OCI-LY7 (cell line): ENCODE measurements at regions not wholly inside any gene's neighbourhood (a gene's known extent, or its start where the extent isn't known, plus 50 kb on each side); places are given as distances from the start of the nearest gene placed in this dataset.

Experiments used
- BruUV-seq: library from RNA; stranded (reverse); fragments of 400-500 nt; replicated peaks from 2 replicates; lab custom pipeline; 2021; lab: Mats Ljungman, UMichigan
- CTCF ChIA-PET: fragments of 300-600 bp; sonication (Branson Sonifier 250); formaldehyde crosslinking; loops from one replicate; lab custom pipeline; 2022; ENCODE audit warnings: antibody characterized with exemption; ENCODE audit not compliant: unreplicated experiment; lab: Charles Lee
- POLR2A ChIA-PET: fragments of 300-600 bp; sonication (Branson Sonifier 250); formaldehyde crosslinking; loops from one replicate; lab custom pipeline; 2022; ENCODE audit warnings: antibody characterized with exemption; lab: Charles Lee
- DNase-seq: peaks from one replicate; pipeline ENCODE4 v3.0.0-alpha.2; 2015; ENCODE audit warnings: low spot score
- H2AFZ ChIP-seq: fragments of 200-600 bp; sonication (generic), shearing (Covaris generic); 2 replicates; pipeline ENCODE4 v1.6.1; 2014; ENCODE audit warnings: mild to moderate bottlenecking, antibody characterized with exemption, low read length, moderate library complexity
- H3K27ac ChIP-seq: fragments of 200-600 bp; sonication (generic); 2 replicates; pipeline ENCODE4 v1.5.1; 2014; ENCODE audit warnings: mixed run types, low read depth, mild to moderate bottlenecking, moderate library complexity, low read length, inconsistent platforms; ENCODE audit not compliant: poor library complexity, severe bottlenecking
- H3K36me3 ChIP-seq: fragments of 200-600 bp; sonication (generic); 2 replicates; pipeline ENCODE4 v1.6.1; 2014; ENCODE audit warnings: mild to moderate bottlenecking, antibody characterized with exemption, low read length, moderate library complexity, mixed read lengths; ENCODE audit not compliant: insufficient read depth
- H3K4me1 ChIP-seq: fragments of 200-600 bp; sonication (generic); 2 replicates; pipeline ENCODE4 v1.5.1; 2014; ENCODE audit warnings: mild to moderate bottlenecking, low read length; ENCODE audit not compliant: insufficient read depth, poor library complexity, severe bottlenecking
- H3K4me2 ChIP-seq: fragments of 200-600 bp; sonication (generic); 2 replicates; pipeline ENCODE4 v1.6.1; 2014; ENCODE audit warnings: mild to moderate bottlenecking, low read length
- H3K4me3 ChIP-seq: fragments of 200-600 bp; sonication (generic); 2 replicates; pipeline ENCODE4 v1.5.1; 2014; ENCODE audit warnings: mild to moderate bottlenecking, low read depth, low read length; ENCODE audit not compliant: poor library complexity, severe bottlenecking
- H3K79me2 ChIP-seq: fragments of 200-600 bp; sonication (generic); 2 replicates; pipeline ENCODE4 v1.6.1; 2016; ENCODE audit warnings: low read depth, mild to moderate bottlenecking, low read length, moderate library complexity, mixed read lengths; ENCODE audit not compliant: insufficient read depth
- H3K9me2 ChIP-seq: fragments of 200-600 bp; sonication (generic); 2 replicates; pipeline ENCODE4 v1.6.1; 2016; ENCODE audit warnings: mild to moderate bottlenecking, low read length, mixed read lengths; ENCODE audit not compliant: insufficient read depth
- H3K9me3 ChIP-seq: fragments of 200-600 bp; sonication (generic); 2 replicates; pipeline ENCODE4 v1.6.1; 2014; ENCODE audit warnings: mild to moderate bottlenecking, mixed run types, low read length, mixed read lengths
- H4K20me1 ChIP-seq: fragments of 200-600 bp; sonication (generic); 2 replicates; pipeline ENCODE4 v1.6.1; 2014; ENCODE audit warnings: mild to moderate bottlenecking, antibody characterized with exemption, low read length, moderate library complexity, mixed read lengths; ENCODE audit not compliant: insufficient read depth
- EZH2phosphoT487 ChIP-seq: fragments of 200-600 bp; sonication (generic); IDR thresholded peaks from 2 replicates; pipeline ENCODE4 v1.6.1; 2018; ENCODE audit warnings: low read depth, borderline replicate concordance, mild to moderate bottlenecking, mixed run types, antibody characterized with exemption, low read length, moderate library complexity, mixed read lengths
- intact Hi-C: fragments of 100-400 bp; cut with micrococcal nuclease; formaldehyde crosslinking; loops from one replicate; pipeline ENCODE4 v1.10.0; 2022; ENCODE audit not compliant: unreplicated experiment
- TF ChIP-seq, protein P1 (sequence below): fragments of 200-600 bp; sonication (generic); conservative IDR thresholded peaks from 2 replicates; pipeline ENCODE4 v1.5.1; 2014; ENCODE audit warnings: mild to moderate bottlenecking, antibody characterized with exemption, low read length, moderate library complexity, mixed read lengths

DNA sequence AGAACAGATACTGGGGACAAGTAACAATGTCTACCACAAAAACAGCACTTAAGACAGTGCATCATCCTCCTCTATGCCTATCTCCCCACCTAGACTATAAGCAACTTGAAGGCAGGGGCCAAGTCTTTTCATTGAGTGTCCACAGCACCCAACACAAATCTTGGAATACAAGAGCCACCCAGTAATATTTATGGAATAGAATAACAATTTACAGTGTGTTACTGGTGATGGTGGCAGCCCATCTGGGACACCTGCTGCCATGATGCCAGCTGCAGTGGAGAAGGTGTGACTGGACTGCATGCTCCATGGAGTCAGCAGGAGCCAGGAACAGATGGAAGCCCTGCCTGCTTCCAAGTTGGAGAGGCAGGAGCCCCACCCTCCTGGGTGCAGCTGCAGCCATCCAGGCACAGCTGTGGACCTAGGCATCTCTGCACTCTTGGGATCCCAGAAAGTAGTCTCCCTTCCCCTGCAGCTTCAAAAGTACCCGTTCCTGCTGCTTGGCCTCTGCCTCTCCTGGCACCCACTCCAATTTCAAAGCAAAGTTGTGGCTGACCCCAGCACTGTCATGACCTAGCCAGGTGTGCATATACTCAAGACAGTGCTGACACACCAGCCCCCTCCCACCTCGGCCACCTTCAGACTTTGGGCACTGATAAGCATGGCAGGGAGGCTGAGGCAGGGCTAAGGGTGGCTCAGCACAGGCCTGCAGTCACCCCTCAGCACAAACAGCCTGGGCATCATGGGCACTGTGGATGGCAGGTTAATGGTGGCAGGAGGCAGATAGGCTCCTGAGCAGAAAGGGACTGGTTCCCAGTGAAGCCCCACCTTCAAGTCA is 94.5 kb downstream of the TPRA1 start:
- no peaks in the 10 kb centered on the region for H3K4me1 ChIP-seq
- no peaks in the 10 kb centered on the region for H3K36me3 ChIP-seq
- no peak overlapping the region for H3K4me3 ChIP-seq
- H4K20me1 ChIP-seq: no peaks in the 10 kb centered on the region
- DNase-seq: no peak
- no peaks in the 10 kb centered on the region for H3K79me2 ChIP-seq
- ChIA-PET POLR2A (no interaction called here), CTCF (no interaction called here)
- H2AFZ ChIP-seq: no peak overlapping the region
- intact Hi-C loops: no loop called here
- H3K4me2 ChIP-seq: no peak overlapping the region
- TF ChIP-seq, protein P1, sequence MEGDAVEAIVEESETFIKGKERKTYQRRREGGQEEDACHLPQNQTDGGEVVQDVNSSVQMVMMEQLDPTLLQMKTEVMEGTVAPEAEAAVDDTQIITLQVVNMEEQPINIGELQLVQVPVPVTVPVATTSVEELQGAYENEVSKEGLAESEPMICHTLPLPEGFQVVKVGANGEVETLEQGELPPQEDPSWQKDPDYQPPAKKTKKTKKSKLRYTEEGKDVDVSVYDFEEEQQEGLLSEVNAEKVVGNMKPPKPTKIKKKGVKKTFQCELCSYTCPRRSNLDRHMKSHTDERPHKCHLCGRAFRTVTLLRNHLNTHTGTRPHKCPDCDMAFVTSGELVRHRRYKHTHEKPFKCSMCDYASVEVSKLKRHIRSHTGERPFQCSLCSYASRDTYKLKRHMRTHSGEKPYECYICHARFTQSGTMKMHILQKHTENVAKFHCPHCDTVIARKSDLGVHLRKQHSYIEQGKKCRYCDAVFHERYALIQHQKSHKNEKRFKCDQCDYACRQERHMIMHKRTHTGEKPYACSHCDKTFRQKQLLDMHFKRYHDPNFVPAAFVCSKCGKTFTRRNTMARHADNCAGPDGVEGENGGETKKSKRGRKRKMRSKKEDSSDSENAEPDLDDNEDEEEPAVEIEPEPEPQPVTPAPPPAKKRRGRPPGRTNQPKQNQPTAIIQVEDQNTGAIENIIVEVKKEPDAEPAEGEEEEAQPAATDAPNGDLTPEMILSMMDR: no peak
- TF ChIP-seq EZH2phosphoT487: no peak
- H3K9me2 ChIP-seq: no peaks in the 10 kb centered on the region
- peaks cover under 1% of the 10 kb centered on the region; the same call in 1 of the 2 replicates for H3K9me3 ChIP-seq
- BruUV-seq: no TSS peak
- H3K27ac ChIP-seq: no peak overlapping the region

DNA sequence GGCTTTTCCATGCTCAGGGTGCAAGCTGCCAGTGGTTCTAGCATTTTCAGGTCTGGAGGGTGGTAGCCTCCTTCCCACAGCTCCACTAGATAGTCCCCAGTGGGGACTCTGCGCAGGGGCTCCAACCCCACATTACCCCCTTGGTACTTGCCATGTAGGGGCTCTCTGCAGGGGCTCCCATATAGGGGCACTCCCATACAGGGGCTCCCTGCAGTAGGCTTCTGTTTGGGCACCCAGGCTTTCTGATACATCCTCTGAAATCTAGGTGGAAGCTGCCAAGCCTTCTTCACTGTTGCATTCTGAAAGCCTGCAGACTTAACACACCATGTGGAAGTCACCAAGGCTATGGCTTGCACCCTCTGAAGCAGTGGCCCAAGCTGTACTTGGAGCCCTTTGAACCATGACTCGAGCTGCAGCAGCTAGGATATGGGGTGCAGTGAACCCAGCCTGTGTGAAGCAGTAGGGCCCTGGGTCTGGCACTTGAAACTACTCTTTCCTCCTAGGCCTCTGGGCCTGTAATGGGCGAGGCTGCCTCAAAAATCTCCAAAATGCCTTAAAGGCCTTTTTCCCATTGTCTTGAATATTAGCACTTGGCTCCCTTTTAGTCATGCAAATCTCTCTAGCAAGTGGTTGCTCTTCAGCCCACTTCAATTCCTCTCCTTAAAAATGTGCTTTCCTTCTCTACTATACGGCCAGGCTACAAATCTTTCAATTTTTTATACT is 96.4 kb downstream of the TPRA1 start:
- ChIA-PET CTCF (no interaction called here), POLR2A (no interaction called here)
- H3K27ac ChIP-seq: no peak overlapping the region
- H3K4me2 ChIP-seq: no peak overlapping the region
- no peaks in the 10 kb centered on the region for H3K79me2 ChIP-seq
- BruUV-seq: no TSS peak
- H3K4me1 ChIP-seq: no peaks in the 10 kb centered on the region
- H3K9me2 ChIP-seq: no peaks in the 10 kb centered on the region
- H3K36me3 ChIP-seq: no peaks in the 10 kb centered on the region
- no peak overlapping the region for H3K4me3 ChIP-seq
- DNase-seq: no peak
- no peaks in the 10 kb centered on the region for H4K20me1 ChIP-seq
- TF ChIP-seq, protein P1: no peak
- no peak for TF ChIP-seq EZH2phosphoT487
- no peak overlapping the region for H2AFZ ChIP-seq
- no peaks in the 10 kb centered on the region for H3K9me3 ChIP-seq
- intact Hi-C loops: no loop called here

DNA sequence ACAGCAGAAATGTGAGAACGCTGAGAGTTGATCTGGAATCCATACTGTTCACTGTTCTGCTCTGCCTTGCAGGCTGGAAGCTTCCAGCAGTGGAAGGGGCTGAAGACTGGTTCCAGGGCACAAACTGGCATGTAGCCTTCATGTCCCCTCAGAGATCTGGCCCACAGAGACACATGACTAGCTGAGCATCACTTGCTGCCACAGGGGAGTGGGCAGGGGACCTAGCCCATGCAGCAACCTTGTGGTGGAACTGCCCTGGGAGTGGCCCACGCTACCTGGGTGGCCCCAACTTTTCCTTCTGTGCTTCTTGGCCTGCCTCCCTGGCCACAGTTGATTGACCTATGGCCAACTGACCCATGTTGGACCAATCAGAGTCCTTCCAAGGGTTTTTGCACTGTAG is 98.1 kb downstream of the TPRA1 start:
- Histone ChIP-seq H3K9me2 (no peaks in the 10 kb centered on the region), H3K9me3 (no peaks in the 10 kb centered on the region), H3K4me2 (no peak overlapping the region), H3K79me2 (no peaks in the 10 kb centered on the region), H2AFZ (no peak overlapping the region), H3K36me3 (no peaks in the 10 kb centered on the region), H3K4me1 (no peaks in the 10 kb centered on the region), H4K20me1 (no peaks in the 10 kb centered on the region), H3K27ac (no peak overlapping the region), H3K4me3 (no peak overlapping the region)
- intact Hi-C loops: no loop called here
- POLR2A ChIA-PET: no interaction called here
- TF ChIP-seq, protein P1: no peak
- TF ChIP-seq EZH2phosphoT487: no peak
- no TSS peak for BruUV-seq
- no peak for DNase-seq
- CTCF ChIA-PET: no interaction called here
